WTC11 (cell line): ENCODE measurements at regions not wholly inside any gene's neighbourhood (a gene's known extent, or its start where the extent isn't known, plus 50 kb on each side); places are given as distances from the start of the nearest gene placed in this dataset.

Experiments
- CBFB ChIP-seq: sonication (generic); formaldehyde crosslinking; IDR thresholded peaks from 2 replicates; pipeline ENCODE4 v1.8.1; 2022; ENCODE audit warnings: mild to moderate bottlenecking, low read depth, missing genetic modification reagents
- MXD4 ChIP-seq: fragments of 250-450 bp; sonication (Bioruptor Pico); IDR thresholded peaks from 2 replicates; pipeline ENCODE4 v1.8.0; 2021; ENCODE audit warnings: mild to moderate bottlenecking, moderate library complexity, borderline replicate concordance
- NFYB ChIP-seq: sonication (generic); formaldehyde crosslinking; conservative IDR thresholded peaks from 2 replicates; pipeline ENCODE4 v1.8.0; 2022; ENCODE audit warnings: low read depth, missing genetic modification reagents
- TEAD4 ChIP-seq: sonication (generic); formaldehyde crosslinking; IDR thresholded peaks from 2 replicates; pipeline ENCODE4 v1.8.0; 2022; ENCODE audit warnings: mild to moderate bottlenecking, missing genetic modification reagents
- ZNF416 ChIP-seq: fragments of 250-450 bp; sonication (Bioruptor Pico); IDR thresholded peaks from 2 replicates; pipeline ENCODE4 v1.9.0; 2021; ENCODE audit warnings: mild to moderate bottlenecking, inconsistent platforms
- TF ChIP-seq, protein P1 (sequence below): fragments of 200-600 bp; IDR thresholded peaks from 2 replicates; pipeline ENCODE4 v1.8.0; 2022; ENCODE audit warnings: antibody characterized with exemption
- TF ChIP-seq, protein P2 (sequence below): sonication (generic); formaldehyde crosslinking; IDR thresholded peaks from 2 replicates; pipeline ENCODE4 v1.8.0; 2022; ENCODE audit warnings: mild to moderate bottlenecking, missing genetic modification reagents
- TF ChIP-seq, protein P3 (sequence below): sonication (generic); formaldehyde crosslinking; IDR thresholded peaks from 2 replicates; pipeline ENCODE4 v1.8.0; 2022; ENCODE audit warnings: mild to moderate bottlenecking, missing genetic modification reagents
- TF ChIP-seq, protein P4 (sequence below): sonication (generic); formaldehyde crosslinking; IDR thresholded peaks from 2 replicates; pipeline ENCODE4 v1.8.0; 2023; ENCODE audit warnings: missing genetic modification reagents

DNA sequence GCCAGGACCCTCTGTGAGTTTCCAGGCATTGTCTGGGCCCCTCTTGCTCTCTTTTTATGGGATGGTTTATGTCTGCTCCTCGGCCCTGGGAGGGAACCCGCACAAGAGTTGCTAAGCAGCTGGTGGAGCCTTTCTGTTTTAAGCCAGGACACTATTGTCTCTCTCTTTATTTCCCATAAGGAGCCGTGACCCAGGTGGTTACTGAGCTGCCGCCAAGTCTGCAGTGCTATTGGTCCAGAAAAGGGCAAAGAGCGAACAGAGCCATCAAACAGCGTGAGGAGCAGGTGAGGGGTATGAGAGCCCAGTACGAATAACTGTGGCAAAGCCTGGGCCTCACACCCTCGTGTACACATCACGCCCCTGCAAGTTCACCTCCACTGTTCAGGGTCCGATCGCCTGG, 280.2 kb downstream of the SHQ1 start:
- TF ChIP-seq ZNF416 (CRISPR knock-in tag) (no peak), MXD4 (CRISPR knock-in tag) (no peak), TEAD4 (CRISPR knock-in tag) (no peak), CBFB (no peak), NFYB (CRISPR knock-in tag) (no peak)
- TF ChIP-seq, protein P1, sequence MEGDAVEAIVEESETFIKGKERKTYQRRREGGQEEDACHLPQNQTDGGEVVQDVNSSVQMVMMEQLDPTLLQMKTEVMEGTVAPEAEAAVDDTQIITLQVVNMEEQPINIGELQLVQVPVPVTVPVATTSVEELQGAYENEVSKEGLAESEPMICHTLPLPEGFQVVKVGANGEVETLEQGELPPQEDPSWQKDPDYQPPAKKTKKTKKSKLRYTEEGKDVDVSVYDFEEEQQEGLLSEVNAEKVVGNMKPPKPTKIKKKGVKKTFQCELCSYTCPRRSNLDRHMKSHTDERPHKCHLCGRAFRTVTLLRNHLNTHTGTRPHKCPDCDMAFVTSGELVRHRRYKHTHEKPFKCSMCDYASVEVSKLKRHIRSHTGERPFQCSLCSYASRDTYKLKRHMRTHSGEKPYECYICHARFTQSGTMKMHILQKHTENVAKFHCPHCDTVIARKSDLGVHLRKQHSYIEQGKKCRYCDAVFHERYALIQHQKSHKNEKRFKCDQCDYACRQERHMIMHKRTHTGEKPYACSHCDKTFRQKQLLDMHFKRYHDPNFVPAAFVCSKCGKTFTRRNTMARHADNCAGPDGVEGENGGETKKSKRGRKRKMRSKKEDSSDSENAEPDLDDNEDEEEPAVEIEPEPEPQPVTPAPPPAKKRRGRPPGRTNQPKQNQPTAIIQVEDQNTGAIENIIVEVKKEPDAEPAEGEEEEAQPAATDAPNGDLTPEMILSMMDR = no peak
- TF ChIP-seq, protein P2, sequence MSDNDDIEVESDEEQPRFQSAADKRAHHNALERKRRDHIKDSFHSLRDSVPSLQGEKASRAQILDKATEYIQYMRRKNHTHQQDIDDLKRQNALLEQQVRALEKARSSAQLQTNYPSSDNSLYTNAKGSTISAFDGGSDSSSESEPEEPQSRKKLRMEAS (CRISPR knock-in tag) = no peak
- TF ChIP-seq, protein P3, sequence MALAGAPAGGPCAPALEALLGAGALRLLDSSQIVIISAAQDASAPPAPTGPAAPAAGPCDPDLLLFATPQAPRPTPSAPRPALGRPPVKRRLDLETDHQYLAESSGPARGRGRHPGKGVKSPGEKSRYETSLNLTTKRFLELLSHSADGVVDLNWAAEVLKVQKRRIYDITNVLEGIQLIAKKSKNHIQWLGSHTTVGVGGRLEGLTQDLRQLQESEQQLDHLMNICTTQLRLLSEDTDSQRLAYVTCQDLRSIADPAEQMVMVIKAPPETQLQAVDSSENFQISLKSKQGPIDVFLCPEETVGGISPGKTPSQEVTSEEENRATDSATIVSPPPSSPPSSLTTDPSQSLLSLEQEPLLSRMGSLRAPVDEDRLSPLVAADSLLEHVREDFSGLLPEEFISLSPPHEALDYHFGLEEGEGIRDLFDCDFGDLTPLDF (CRISPR knock-in tag) = no peak
- TF ChIP-seq, protein P4, sequence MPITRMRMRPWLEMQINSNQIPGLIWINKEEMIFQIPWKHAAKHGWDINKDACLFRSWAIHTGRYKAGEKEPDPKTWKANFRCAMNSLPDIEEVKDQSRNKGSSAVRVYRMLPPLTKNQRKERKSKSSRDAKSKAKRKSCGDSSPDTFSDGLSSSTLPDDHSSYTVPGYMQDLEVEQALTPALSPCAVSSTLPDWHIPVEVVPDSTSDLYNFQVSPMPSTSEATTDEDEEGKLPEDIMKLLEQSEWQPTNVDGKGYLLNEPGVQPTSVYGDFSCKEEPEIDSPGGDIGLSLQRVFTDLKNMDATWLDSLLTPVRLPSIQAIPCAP (CRISPR knock-in tag) = no peak
